ENCODE measurements at regions not wholly inside any gene's neighbourhood (a gene's known extent, or its start where the extent isn't known, plus 50 kb on each side); places are given as distances from the start of the nearest gene placed in this dataset.
"Not testable (repeated sequence)": the region's sequence is repeated elsewhere in the genome, so short reads cannot be mapped to it uniquely, and the experiment has no call there.

- no peak for DNase-seq (ENCODE audit: low read depth)
- TF ChIP-seq CTCF (conservative IDR thresholded peaks at IDR 0.05; ENCODE audit: low read depth, low read length): no peak
- no peak overlapping the region for H3K4me3 ChIP-seq (ENCODE audit: low read depth, low read length)
Measured at GRCh38 chr3:187880441-187880840, 135.2 kb upstream of the BCL6 start.

DNA sequence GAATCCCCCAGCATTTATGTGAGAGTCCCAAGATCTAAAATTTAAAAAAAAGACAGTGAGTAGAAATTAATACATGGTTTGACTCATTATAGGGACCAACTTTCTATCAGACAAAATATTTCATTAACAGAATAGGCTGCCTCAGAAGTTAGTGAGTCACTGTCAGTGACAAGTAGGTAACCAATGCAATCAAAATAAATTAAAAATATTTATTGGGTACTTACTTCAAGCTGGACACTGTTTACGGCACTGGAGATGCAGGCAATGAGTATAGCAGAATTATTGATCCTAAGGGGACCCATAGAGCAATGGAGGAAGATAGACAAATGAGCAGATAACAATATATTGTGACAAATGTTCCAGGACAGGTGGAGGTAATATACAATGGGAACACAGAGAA is 135.6 kb upstream of the BCL6 start:
- H3K4me3 ChIP-seq (ENCODE audit: low read depth, low read length): no peak overlapping the region
- no peak for DNase-seq (ENCODE audit: low read depth)
- no peak for TF ChIP-seq CTCF (conservative IDR thresholded peaks at IDR 0.05; ENCODE audit: low read depth, low read length)

DNA sequence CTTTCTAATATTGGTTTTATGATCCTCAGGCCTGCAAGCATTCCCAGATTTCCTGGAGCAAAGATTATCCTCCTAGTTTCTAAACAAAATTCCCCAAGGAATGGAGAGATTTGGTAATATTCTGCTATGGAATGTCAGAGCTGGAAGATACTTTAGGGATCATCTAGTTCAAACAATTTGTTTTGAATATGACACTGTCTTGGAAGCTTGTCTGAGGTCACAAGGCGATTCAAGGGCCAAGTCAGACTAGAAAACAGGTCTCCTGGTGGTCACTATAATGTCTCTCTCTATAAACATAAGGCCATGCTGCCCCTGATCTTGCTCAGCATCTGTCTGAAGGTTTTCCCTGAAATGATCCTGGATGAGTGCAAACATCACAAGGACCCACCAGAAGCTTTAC is 143.4 kb upstream of the BCL6 start:
- no peak for TF ChIP-seq CTCF (conservative IDR thresholded peaks at IDR 0.05; ENCODE audit: low read depth, low read length)
- DNase-seq (ENCODE audit: low read depth): no peak

GRCh38 chr3:187889106-187889505 is 143.8 kb upstream of the BCL6 start:
- DNase-seq (ENCODE audit: low read depth): no peak
- H3K4me3 ChIP-seq (ENCODE audit: low read depth, low read length): no peak overlapping the region
- TF ChIP-seq CTCF (conservative IDR thresholded peaks at IDR 0.05; ENCODE audit: low read depth, low read length): no peak

More for the DNA sequence above, 143.4 kb upstream of the BCL6 start:
- H3K4me3 ChIP-seq (ENCODE audit: low read depth, low read length): no peak overlapping the region

- TF ChIP-seq CTCF (conservative IDR thresholded peaks at IDR 0.05; ENCODE audit: low read depth, low read length): no peak
- H3K4me3 ChIP-seq (ENCODE audit: low read depth, low read length): no peak overlapping the region
- no peak for DNase-seq (ENCODE audit: low read depth)
Measured at GRCh38 chr3:187889601-187890404, 144.5 kb upstream of the BCL6 start.

DNA sequence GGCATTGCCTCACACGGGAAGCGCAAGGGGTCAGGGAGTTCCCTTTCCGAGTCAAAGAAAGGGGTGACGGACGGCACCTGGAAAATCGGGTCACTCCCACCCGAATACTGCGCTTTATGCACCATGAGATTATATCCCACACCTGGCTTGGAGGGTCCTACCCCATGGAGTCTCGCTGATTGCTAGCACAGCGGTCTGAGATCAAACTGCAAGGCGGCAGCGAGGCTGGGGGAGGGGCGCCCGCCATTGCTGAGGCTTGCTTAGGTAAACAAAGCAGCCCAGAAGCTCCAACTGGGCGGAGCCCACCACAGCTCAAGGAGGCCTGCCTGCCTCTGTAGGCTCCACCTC is 145.1 kb upstream of the BCL6 start:
- not testable (repeated sequence) for H3K4me3 ChIP-seq (ENCODE audit: low read depth, low read length)

DNA sequence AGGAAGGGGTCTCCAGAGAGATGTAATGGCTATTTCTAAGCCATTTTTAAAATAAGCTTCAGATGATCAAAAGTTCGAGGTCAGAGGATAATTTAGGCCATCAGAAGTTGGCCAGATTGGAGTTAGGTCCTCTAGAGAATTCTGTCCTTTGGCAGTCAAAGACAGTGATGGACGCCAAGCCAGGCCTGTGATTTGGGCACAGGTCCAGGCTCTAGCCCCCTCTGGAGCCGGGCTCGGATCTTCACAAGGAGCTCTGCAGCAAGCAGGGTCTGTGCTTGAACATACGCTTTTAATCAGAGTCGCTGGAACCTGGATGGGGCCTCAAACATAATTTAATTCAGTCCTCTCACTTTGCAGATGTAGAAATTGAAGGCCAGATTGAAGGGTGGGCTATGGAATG is 151.4 kb upstream of the BCL6 start:
- no peak for TF ChIP-seq CTCF (conservative IDR thresholded peaks at IDR 0.05; ENCODE audit: low read depth, low read length)
- no peak for DNase-seq (ENCODE audit: low read depth)
- no peak overlapping the region for H3K4me3 ChIP-seq (ENCODE audit: low read depth, low read length)

More for the DNA sequence above, 145.1 kb upstream of the BCL6 start:
- not testable (repeated sequence) for DNase-seq (ENCODE audit: low read depth)
